DND-41 (cell line): ENCODE measurements at regions not wholly inside any gene's neighbourhood (a gene's known extent, or its start where the extent isn't known, plus 50 kb on each side); places are given as distances from the start of the nearest gene placed in this dataset.
"Not testable (repeated sequence)": the region's sequence is repeated elsewhere in the genome, so short reads cannot be mapped to it uniquely, and the experiment has no call there.

Experiments
- ATAC-seq: fragments of 200-7000 bp; cut with Tn5 transposase; 3 replicates; pipeline ENCODE4 v1.9.1; 2021; ENCODE audit warnings: low read depth; ENCODE audit not compliant: insufficient read depth
- DNase-seq: peaks from one replicate; pipeline ENCODE4 v3.0.0-alpha.2; 2020
- H2AFZ ChIP-seq: 2 replicates; pipeline ENCODE4 v1.6.0; 2012; ENCODE audit warnings: low read depth, low read length
- H3K27ac ChIP-seq: 2 replicates; pipeline ENCODE4 v1.5.1; 2012; ENCODE audit warnings: low read length, inconsistent platforms
- H3K27me3 ChIP-seq: fragments of 200-600 bp; sonication (generic); 2 replicates; pipeline ENCODE4 v1.6.0; 2012; ENCODE audit warnings: low read length, mild to moderate bottlenecking, inconsistent platforms; ENCODE audit not compliant: insufficient read depth, poor library complexity
- H3K36me3 ChIP-seq: 2 replicates; pipeline ENCODE4 v1.5.1; 2012; ENCODE audit warnings: low read length, inconsistent platforms; ENCODE audit not compliant: insufficient read depth
- H3K4me1 ChIP-seq: 2 replicates; pipeline ENCODE4 v1.5.1; 2012; ENCODE audit warnings: mild to moderate bottlenecking, low read length; ENCODE audit not compliant: insufficient read depth
- H3K4me2 ChIP-seq: 2 replicates; pipeline ENCODE4 v1.6.0; 2012; ENCODE audit warnings: mild to moderate bottlenecking, moderate library complexity, low read length, inconsistent platforms; ENCODE audit not compliant: insufficient read depth
- H3K4me3 ChIP-seq, 2 experiments: fragments of 200-600 bp in 1 of 2; shearing (Covaris generic) in 1 of 2; 2 replicates each; pipeline ENCODE4 v1.5.1; 2012 to 2016; ENCODE audit warnings: inconsistent platforms in 2 of 2, low read length in 2 of 2, mild to moderate bottlenecking in 2 of 2, low read depth in 1 of 2, moderate library complexity in 1 of 2
- H3K79me2 ChIP-seq: 2 replicates; pipeline ENCODE4 v1.6.0; 2012; ENCODE audit warnings: low read length, inconsistent platforms; ENCODE audit not compliant: insufficient read depth
- H3K9ac ChIP-seq: 2 replicates; pipeline ENCODE4 v1.6.0; 2012; ENCODE audit warnings: low read depth, mild to moderate bottlenecking, inconsistent platforms, low read length, moderate library complexity
- H3K9me3 ChIP-seq: 2 replicates; pipeline ENCODE4 v1.5.1; 2012; ENCODE audit warnings: low read length, moderate library complexity, mild to moderate bottlenecking, inconsistent platforms; ENCODE audit not compliant: insufficient read depth, severe bottlenecking
- H4K20me1 ChIP-seq: 2 replicates; pipeline ENCODE4 v1.6.0; 2012; ENCODE audit warnings: low read length; ENCODE audit not compliant: insufficient read depth
- CTCF ChIP-seq: IDR thresholded peaks from 2 replicates; pipeline ENCODE4 v1.5.1; 2012; ENCODE audit warnings: borderline replicate concordance, low read length, moderate library complexity, mild to moderate bottlenecking; ENCODE audit not compliant: poor library complexity, severe bottlenecking; ENCODE audit errors: extremely low read depth
- EZH2 ChIP-seq: IDR thresholded peaks from 3 replicates; pipeline ENCODE4 v1.6.1; 2012; ENCODE audit warnings: borderline replicate concordance, low read depth, mild to moderate bottlenecking, moderate library complexity, low read length, inconsistent platforms; ENCODE audit not compliant: severe bottlenecking

GRCh38 chr6:82617648-82618047 lies 254.0 kb downstream of the TPBG start:
- Histone ChIP-seq H3K27ac (no peak overlapping the region), H2AFZ (no peak overlapping the region), H3K4me3 (no peak overlapping the region), H3K9me3 (no peaks in the 10 kb centered on the region), H3K4me1 (no peaks in the 10 kb centered on the region), H3K36me3 (no peaks in the 10 kb centered on the region), H3K4me2 (no peak overlapping the region), H3K79me2 (no peaks in the 10 kb centered on the region), H3K27me3 (no peaks in the 10 kb centered on the region), H3K9ac (no peak overlapping the region), H4K20me1 (no peaks in the 10 kb centered on the region)
- DNase-seq (no peak), ATAC-seq (no peak)
- TF ChIP-seq CTCF = no peak
- TF ChIP-seq EZH2 = no peak

GRCh38 chr6:82619573-82619972 lies 256.0 kb downstream of the TPBG start:
- Histone ChIP-seq H3K9me3 (no peaks in the 10 kb centered on the region), H3K4me3 (no peak overlapping the region), H3K4me1 (no peaks in the 10 kb centered on the region), H3K9ac (no peak overlapping the region), H3K4me2 (no peak overlapping the region), H3K36me3 (no peaks in the 10 kb centered on the region), H3K27me3 (no peaks in the 10 kb centered on the region), H3K79me2 (no peaks in the 10 kb centered on the region), H3K27ac (no peak overlapping the region), H2AFZ (no peak overlapping the region), H4K20me1 (no peaks in the 10 kb centered on the region)
- ATAC-seq (no peak), DNase-seq (no peak)
- no peak for TF ChIP-seq CTCF
- no peak for TF ChIP-seq EZH2

- Histone ChIP-seq H3K27ac (no peak overlapping the region), H3K4me1 (no peaks in the 10 kb centered on the region), H3K36me3 (no peaks in the 10 kb centered on the region), H3K27me3 (no peaks in the 10 kb centered on the region), H3K4me3 (no peak overlapping the region), H3K4me2 (no peak overlapping the region), H4K20me1 (no peaks in the 10 kb centered on the region), H2AFZ (no peak overlapping the region), H3K9ac (no peak overlapping the region), H3K9me3 (no peaks in the 10 kb centered on the region), H3K79me2 (no peaks in the 10 kb centered on the region)
- no peak for TF ChIP-seq CTCF
- TF ChIP-seq EZH2 = no peak
- ATAC-seq (no peak), DNase-seq (no peak)
Measured at GRCh38 chr6:82622461-82622860, 258.8 kb downstream of the TPBG start.

- Histone ChIP-seq H3K4me2 (no peak overlapping the region), H3K27ac (no peak overlapping the region), H3K4me1 (no peaks in the 10 kb centered on the region), H4K20me1 (no peaks in the 10 kb centered on the region), H3K9ac (no peak overlapping the region), H3K27me3 (no peaks in the 10 kb centered on the region), H3K36me3 (no peaks in the 10 kb centered on the region), H2AFZ (no peak overlapping the region), H3K79me2 (no peaks in the 10 kb centered on the region), H3K9me3 (no peaks in the 10 kb centered on the region), H3K4me3 (no peak overlapping the region)
- no peak for ATAC-seq
- TF ChIP-seq CTCF (no peak), EZH2 (no peak)
- DNase-seq = no peak
Measured at GRCh38 chr6:82624251-82624650, 260.6 kb downstream of the TPBG start.

GRCh38 chr6:82626946-82627345 lies 263.3 kb downstream of the TPBG start:
- not testable (repeated sequence) for H3K9me3 ChIP-seq, H2AFZ ChIP-seq, H3K79me2 ChIP-seq, H3K36me3 ChIP-seq, H4K20me1 ChIP-seq, H3K9ac ChIP-seq, H3K4me3 ChIP-seq, H3K27me3 ChIP-seq, H3K4me1 ChIP-seq, DNase-seq, H3K4me2 ChIP-seq, ATAC-seq, H3K27ac ChIP-seq
